H1 (cell line): ENCODE measurements at regions not wholly inside any gene's neighbourhood (a gene's known extent, or its start where the extent isn't known, plus 50 kb on each side); places are given as distances from the start of the nearest gene placed in this dataset.
"Not testable (repeated sequence)": the region's sequence is repeated elsewhere in the genome, so short reads cannot be mapped to it uniquely, and the experiment has no call there.

ENCODE experiments used
- CHD1 ChIP-seq: IDR thresholded peaks from 2 replicates; pipeline ENCODE4 v1.6.1; 2012; ENCODE audit warnings: low read depth, low read length, improper control_type of control experiment
- CTCF ChIP-seq, 3 experiments: IDR thresholded peaks; 1 replicate in 2 of 3; 2 replicates in 1 of 3; pipeline versions ENCODE4 v1.5.1 to v1.6.1; 2011; ENCODE audit warnings: low read length in 3 of 3, mild to moderate bottlenecking in 3 of 3, inconsistent platforms in 2 of 3, low read depth in 1 of 3, moderate library complexity in 1 of 3; ENCODE audit not compliant: insufficient read depth in 1 of 3; ENCODE audit errors: control extremely low read depth in 1 of 3
- EP300 ChIP-seq, 2 experiments: IDR thresholded peaks; 1 replicate in 1 of 2; 2 replicates in 1 of 2; pipeline ENCODE4 v1.6.1; 2011 to 2012; ENCODE audit warnings: low read depth in 2 of 2, low read length in 2 of 2, mild to moderate bottlenecking in 2 of 2, borderline replicate concordance in 1 of 2, inconsistent platforms in 1 of 2, moderate library complexity in 1 of 2
- EZH2 ChIP-seq: fragments of 200-600 bp; sonication (generic); IDR thresholded peaks from 2 replicates; pipeline ENCODE4 v1.7.1; 2012; ENCODE audit warnings: low read depth, mild to moderate bottlenecking, moderate library complexity, low read length, inconsistent platforms; ENCODE audit not compliant: severe bottlenecking
- HDAC6 ChIP-seq: IDR thresholded peaks from one replicate; pipeline ENCODE4 v1.7.1; 2012; ENCODE audit warnings: low read depth, mild to moderate bottlenecking, inconsistent platforms, low read length, moderate library complexity
- MAFK ChIP-seq: IDR thresholded peaks from 2 replicates; pipeline ENCODE4 v1.6.1; 2012; ENCODE audit warnings: low read depth, mild to moderate bottlenecking, improper control_type of control experiment, low read length
- MAX ChIP-seq: IDR thresholded peaks from 2 replicates; pipeline ENCODE4 v1.6.1; 2012; ENCODE audit warnings: inconsistent platforms
- POLR2A ChIP-seq, 2 experiments: IDR thresholded peaks; 1 replicate in 1 of 2; 2 replicates in 1 of 2; pipeline ENCODE4 v1.6.1; 2011; ENCODE audit warnings: low read depth in 2 of 2, low read length in 2 of 2, mild to moderate bottlenecking in 2 of 2; ENCODE audit errors: control extremely low read depth in 1 of 2
- POU5F1 ChIP-seq: IDR thresholded peaks from 2 replicates; pipeline ENCODE4 v1.6.1; 2011; ENCODE audit warnings: low read depth, mild to moderate bottlenecking, low read length, moderate library complexity
- RAD21 ChIP-seq, 2 experiments: IDR thresholded peaks in 1 of 2; conservative IDR thresholded peaks in 1 of 2; 2 replicates each; pipeline ENCODE4 v1.6.1; 2011; ENCODE audit warnings: low read depth in 2 of 2, low read length in 2 of 2, improper control_type of control experiment in 1 of 2, inconsistent platforms in 1 of 2, mild to moderate bottlenecking in 1 of 2, moderate library complexity in 1 of 2
- RFX5 ChIP-seq: IDR thresholded peaks from 2 replicates; pipeline ENCODE4 v1.6.1; 2011; ENCODE audit warnings: low read depth, low read length, improper control_type of control experiment, borderline replicate concordance
- SIN3A ChIP-seq, 2 experiments: IDR thresholded peaks in 1 of 2; conservative IDR thresholded peaks in 1 of 2; 2 replicates each; pipeline ENCODE4 v1.6.1; 2011 to 2012; ENCODE audit warnings: low read length in 2 of 2, improper control_type of control experiment in 1 of 2, low read depth in 1 of 2, mild to moderate bottlenecking in 1 of 2
- SP1 ChIP-seq: IDR thresholded peaks from 2 replicates; pipeline ENCODE4 v1.6.1; 2011; ENCODE audit warnings: low read depth, low read length
- TBP ChIP-seq: IDR thresholded peaks from 2 replicates; pipeline ENCODE4 v1.6.1; 2011; ENCODE audit warnings: low read depth, low read length, improper control_type of control experiment

DNA sequence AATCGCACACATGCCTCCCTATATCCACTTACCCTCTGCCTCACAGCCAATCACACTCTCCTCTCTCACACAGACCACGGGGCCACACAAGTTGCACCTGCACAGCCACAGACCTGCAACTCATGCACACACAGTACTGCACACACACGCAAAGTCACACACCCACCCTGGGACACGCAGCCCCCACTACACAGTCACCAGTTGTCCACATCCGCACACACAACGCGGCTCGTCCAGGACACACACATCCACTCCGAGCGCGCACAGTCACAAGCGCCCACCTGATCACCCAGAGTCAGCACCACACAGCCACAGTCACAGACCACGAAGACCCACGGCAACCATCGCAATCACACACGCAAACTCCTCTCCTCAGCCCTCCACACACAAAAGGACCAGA, 387.3 kb downstream of the CNTNAP3B start:
- TF ChIP-seq RFX5; SP1; CTCF (IDR thresholded peaks at IDR 0.05; ENCODE audit: control extremely low read depth in 1 of 3, insufficient read depth in 1 of 3, low read depth in 1 of 3, low read length in 3 of 3); EP300 (IDR thresholded peaks at IDR 0.05; ENCODE audit: borderline replicate concordance in 1 of 2, low read depth in 2 of 2, low read length in 2 of 2); POLR2A (IDR thresholded peaks at IDR 0.05; ENCODE audit: control extremely low read depth in 1 of 2, low read depth in 2 of 2, low read length in 2 of 2); POU5F1; RAD21 (IDR thresholded peaks at IDR 0.05 in 1 of 2, conservative IDR thresholded peaks at IDR 0.05 in 1 of 2; ENCODE audit: low read depth in 2 of 2, low read length in 2 of 2); EZH2; HDAC6; TBP; SIN3A (conservative IDR thresholded peaks at IDR 0.05 in 1 of 2, IDR thresholded peaks at IDR 0.05 in 1 of 2; ENCODE audit: low read depth in 1 of 2, low read length in 2 of 2); MAFK; CHD1; MAX: not testable (repeated sequence)
